Right forelimb (tissue), 1 donor: ENCODE measurements at regions not wholly inside any gene's neighbourhood (a gene's known extent, or its start where the extent isn't known, plus 50 kb on each side); places are given as distances from the start of the nearest gene placed in this dataset.
A peak's percentile ranks its signal among the peaks of the same experiment; 100 is the strongest.

Experiments
- DNase-seq: peaks from one replicate; pipeline ENCODE4 v3.0.0-alpha.2; 2018

DNA sequence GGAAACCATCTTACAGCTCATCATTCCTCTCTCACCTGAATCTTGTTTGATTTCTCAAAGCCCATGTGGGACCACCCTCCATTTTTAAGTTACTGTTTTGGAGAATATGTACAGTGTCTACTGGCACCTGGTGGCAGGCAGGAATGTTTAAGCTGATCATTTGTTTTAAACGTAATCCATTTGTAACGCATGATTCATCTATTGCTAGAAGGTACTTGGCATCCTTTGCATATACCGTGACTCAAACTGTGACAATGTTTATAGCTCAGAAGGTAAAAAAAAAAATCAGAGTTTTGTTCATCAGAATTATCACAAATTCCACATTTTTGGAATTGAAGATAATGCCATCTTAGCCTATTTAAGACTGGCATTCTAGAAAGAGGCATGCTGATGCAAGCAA, 1007.5 kb upstream of the EEF2KMT start:
- DNase-seq, result no peak

DNA sequence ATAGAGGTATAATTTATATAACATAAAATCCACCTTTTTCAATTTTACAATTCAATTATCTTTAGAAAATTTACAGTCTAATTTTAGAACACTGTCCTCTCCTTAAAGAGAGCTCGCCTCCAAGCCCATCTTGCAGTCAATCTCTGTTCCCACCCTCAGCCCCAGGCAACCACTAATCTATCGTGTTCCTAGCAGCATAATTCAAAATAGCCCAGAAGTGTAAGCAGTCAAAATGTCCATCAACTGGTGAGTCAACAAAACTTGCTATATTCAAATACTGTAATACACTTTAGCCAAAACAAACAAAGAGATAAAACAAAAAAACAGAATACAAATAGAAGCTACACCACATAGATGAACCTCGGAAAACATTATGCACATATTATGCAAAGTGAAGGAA, 1006.8 kb upstream of the EEF2KMT start:
- DNase-seq, result no peak

DNA sequence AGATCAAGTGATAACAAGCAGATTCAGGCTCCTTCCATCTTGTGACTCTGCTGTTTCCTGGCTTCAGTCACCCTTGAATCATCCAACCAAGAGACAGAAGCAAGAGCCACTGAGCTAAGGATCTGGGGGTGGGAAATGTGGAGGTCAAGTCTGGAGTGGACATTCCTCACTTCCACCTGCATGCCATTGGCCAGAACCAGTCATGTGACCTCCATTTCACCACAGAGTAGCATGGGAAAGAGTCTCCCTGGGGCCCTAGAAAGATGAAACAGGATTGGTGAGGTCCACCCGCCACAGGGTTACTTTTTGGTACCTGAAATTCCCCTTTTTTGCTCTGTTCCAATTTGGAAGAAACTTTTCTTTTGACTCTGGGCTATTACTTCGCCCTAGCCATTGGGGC, 1006.0 kb upstream of the EEF2KMT start:
- DNase-seq, result no peak

DNA sequence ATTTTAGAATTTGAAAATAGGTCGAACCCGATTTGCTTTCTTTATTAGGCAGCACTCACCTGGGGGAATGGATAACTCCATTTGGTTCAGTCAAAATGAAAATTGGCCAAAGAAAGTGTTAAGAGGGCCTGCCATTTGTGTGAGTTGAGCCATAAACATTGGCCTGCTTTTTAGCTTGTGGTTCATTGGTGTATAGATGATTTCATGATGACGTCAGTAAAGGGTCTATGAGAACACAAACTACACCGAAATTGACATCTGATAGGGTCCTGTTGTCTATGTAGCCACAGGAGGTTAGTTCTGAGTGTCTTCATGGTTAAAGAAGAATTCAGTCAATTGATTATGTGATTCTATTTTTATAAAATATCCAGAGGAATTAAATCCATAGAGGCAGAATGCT, 1001.5 kb upstream of the EEF2KMT start:
- DNase-seq, result no peak

DNA sequence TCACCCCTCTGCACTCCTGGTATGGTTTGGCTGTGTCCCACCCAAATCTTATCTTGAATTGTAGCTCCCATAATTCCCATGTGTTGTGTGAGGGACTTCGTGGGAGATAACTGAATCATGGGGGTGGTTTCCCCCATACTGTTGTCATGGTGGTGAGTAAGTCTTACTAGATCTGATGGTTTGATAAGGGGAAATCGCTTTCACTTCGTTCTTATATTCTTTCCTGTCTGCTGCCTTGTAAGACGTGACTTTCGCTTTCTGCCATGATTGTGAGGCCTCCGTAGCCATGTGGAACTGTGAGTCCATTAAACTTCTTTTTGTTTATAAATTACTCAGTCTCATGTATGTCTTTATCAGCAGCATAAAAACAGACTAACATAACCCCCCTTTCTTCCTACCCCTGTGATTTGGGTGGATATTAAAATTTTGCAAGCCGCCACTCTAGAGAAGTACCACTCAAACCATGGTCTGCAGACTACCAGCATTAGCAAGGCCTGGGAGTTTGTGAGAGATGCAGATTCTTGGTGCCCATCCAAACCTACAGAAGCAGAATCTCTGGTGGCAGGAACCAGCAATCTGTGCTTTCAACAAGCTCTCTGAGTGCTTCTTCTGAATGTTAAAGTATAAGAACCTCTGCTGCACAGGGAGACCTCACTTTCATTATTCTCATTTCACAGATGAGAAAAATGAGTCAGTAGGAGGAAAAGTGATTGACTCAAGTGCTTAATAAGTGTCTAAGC, 999.5 kb upstream of the EEF2KMT start:
- no peak for DNase-seq

DNA sequence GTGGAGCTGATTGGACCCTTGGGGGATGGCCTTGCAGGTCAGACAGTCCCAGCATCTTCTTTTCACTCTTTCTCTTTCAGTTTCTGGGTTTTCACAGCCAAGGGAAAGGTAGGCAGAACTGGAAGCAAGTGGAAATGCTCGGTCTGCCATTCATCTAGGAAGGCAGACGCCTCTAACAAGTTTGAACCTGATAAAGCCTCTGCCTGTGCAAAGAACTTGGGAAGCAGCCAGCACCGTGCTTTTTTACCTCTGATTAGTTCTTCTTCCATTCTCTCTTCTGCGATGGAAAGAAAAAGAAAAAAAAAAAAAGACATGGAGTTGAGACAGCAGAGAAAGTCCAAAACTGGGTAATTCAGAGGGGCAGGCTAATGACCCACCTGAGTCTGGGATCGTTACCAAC, 997.8 kb upstream of the EEF2KMT start:
- no peak for DNase-seq

DNA sequence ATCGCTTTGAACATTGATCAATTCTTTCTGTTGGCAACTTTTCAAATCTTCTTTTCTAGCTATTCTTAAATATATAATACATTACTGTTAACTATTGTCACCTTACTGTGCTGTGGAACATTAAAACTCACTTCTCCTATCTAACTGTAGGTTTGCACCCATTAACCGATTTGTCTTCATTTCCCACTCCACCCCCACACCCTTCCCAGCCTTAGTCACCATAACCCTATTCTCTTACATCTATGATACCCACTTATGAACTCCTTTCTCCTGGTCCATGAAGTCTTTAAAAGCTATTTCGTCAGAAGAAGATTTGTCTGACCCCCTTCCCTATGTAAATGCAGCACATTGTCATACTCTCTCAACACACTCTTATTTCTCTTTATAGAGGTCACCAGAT, 993.4 kb upstream of the EEF2KMT start:
- no peak for DNase-seq

DNA sequence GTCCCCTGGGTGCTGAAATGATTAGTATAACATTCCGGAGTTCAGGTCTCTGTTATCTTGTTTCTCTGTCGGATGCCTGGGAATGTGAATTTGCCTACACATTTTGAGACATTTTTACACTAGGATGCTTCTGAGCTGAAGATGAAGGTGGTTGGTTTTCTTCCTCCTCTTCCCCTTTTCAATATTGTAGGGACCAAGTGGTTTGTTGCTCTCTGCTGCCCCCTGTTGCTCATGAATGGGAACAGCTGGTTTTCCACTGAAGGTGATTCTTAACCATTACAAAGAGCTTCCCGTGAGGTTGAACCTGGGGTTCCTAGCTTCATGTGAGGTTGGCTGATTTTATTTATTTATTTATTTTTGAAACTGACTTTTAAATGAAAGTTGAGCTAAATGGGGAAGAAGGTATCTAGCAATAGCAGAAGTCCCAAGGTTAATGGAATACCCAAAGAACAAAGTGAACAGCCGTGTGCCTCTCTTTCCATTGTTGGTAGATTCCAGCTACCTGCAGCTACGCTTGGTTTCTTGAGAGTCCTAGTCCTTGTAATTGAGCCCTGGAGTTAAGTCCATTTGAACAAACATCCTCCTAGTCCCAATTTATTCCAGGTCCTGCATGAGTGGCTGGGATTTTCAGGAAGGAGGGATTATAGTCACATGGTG, 983.9 kb upstream of the EEF2KMT start:
- DNase-seq, result peak; percentile 46

DNA sequence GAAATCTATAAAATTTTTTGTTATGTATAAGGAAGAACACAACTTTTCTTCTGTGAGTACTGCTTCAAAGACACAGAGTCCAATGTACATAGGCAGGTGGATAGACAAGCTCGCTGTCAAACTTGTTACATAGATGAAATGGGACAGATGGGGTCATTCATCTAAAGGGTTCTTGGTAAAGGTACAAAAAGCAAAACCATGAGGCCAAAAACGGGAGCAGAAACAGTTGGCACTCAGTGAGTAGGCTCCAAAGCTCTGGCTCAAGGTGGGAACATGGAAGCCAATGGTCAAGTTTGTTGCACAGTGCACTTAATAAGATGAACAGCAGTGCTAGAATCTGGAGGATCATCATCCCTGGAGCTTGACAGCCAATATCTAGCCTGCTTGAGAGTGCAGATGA, 979.0 kb upstream of the EEF2KMT start:
- DNase-seq, result no peak

DNA sequence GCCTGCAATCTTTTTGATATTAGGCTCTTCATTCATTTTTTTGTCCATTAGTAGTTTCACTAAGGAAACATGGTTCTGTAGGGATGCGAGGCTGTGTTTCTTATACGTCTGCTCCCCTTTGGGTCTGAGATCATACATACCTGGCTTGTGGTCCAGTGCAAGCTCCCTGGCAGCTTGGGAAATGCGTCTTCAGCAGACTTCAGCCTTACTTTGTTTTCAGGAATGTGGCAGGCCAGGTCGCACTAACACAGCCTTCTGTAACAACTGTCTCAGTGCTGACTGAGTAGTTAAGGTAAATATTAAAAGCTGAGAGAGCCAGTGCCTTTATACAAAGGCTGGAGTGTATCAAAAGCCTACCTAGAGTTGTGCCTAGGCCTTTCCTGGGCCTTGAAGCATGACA, 970.5 kb upstream of the EEF2KMT start:
- DNase-seq, result no peak

DNA sequence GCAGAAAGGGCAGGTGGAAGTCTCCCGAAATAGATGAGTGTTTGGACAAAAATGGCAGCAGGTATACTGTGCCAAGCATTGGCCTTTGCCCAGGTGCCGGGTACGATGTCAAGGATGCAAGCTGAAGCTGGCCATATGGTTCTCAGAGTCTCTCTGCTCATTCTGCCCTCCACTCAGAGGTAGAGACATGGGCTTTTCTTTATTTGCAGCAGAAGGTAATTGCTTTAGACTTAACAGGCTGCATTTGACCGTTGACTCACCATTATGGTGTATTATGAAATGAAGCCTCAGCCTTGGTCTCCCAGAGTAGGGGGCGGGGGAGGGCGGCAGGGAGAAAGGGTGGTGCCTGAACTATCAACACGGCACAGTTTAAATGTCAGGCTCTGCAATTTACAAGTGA, 969.1 kb upstream of the EEF2KMT start:
- no peak for DNase-seq

DNA sequence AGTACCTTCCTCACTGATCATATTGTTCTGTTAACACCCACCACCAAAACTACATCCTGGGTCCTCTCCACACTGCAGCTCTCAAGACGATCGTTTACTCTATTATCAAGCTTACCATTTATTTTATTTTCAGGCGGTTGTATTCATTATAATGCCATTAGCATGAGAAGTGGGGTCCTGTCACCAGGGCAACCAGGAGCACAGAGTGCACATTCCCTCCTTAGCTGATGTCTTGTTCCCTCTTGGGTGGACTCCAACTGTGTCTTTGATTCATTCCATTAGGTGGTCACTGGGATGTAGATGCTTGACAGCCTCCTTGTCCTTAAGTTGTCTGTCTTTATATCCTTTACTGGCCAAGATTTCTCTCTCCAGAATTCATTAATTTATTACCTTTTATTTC, 965.9 kb upstream of the EEF2KMT start:
- DNase-seq, result no peak

DNA sequence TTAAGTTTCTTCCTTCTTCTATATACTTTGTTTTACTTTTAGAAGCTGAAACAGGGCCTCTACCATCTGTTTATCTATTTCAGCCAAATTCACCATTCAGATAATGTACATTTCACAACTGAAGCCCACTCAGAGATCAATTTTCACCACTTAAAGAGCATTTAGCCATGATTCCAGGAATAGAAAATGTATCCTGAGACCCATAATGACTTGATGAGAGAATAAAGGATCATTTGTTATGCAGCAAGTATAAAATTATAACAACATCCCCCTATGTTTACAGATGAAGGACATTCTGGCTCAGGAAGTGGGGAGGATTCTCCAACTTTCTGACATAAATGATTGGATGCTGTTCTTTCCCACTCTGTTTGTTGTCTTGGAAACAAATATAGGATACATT, 962.1 kb upstream of the EEF2KMT start:
- DNase-seq, result no peak

DNA sequence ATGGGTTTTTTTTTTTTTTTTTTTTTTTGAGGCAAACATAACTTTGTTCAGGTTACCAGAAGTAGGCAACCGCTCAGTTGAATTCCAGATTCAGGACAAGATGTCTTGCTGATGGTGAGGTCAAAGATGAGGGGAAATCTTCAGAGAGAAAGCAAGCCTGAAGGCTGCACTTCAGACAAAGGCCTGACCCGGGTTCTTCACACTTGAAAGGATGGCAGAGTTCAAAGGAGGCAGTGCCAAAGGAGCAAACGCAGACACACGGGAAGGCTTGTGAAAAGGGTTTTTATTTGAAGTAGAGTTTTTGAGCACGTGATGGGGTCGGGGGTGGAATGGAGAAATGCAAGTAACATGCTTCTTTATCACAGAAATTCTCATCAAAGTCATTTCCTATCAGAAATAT, 960.2 kb upstream of the EEF2KMT start:
- DNase-seq, result no peak

DNA sequence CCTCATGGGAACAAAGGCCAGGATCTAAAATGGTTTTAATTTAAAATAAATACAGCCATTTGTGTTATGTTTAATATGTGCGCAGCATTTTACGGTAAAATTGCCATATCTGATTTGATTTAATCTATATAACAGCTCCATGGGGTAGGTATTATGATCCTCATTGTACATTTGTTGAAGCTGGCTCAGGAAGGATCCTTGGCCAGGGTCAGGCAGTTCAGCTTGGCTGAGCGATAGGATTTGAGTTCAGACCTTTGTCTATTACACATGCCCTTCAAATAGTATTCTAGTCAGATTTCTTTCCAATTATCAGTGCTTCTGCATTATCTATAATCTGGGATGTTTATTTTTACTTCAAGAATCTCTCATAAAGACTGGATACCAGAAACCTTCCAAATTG, 950.4 kb upstream of the EEF2KMT start:
- DNase-seq, result no peak

DNA sequence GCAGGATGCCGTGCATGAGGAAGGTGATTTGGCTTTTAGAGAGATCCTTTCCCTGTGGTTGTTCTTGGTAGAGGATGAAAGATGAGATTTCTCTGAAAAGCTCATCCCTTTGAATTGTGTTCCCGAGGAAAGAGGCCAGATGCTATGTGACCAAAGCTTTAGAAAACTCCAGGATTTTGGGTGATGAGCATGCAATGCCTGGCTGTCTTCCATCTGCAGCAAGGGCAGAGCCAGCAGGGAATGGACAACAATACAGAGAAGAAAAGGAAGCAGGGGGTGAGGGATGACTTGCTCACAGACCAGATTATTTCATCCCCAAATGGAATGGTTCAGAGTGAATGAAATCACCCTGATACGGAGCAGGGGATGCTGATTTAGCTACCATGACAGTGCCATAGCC, 949.7 kb upstream of the EEF2KMT start:
- DNase-seq, result no peak

DNA sequence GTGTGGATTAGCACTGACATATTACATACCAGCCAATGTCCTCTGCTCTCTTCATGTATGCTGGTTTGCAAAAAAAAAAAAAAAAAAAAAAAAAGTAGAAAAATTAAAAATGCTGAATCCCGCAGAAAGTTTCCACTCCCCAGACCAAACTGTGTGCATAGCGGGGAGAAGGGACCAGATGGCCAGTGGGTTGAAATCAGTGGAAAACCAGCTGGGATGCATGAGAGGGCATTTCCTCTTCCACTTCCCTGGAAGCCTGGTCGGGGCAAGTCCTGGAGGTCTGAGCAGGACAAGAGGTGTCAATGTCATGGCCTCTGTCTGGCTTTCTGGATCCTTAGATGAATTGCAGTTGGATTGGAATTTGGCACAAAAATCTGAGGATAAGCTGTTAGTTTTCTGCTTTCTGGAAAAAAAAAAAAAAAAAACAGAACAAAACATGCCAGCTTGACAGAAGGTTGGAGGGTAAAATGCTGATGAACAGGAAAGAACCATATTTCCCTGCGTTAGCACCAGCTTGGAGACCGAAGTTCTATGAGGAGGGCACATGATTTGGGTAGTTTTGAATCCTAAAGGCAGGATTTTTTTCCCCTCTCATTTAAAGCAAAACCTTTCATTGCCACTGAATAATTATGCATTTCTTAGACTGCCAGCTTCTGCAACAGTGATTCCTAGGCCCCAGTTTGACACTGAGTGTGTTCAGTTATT, 941.5 kb upstream of the EEF2KMT start:
- no peak for DNase-seq

DNA sequence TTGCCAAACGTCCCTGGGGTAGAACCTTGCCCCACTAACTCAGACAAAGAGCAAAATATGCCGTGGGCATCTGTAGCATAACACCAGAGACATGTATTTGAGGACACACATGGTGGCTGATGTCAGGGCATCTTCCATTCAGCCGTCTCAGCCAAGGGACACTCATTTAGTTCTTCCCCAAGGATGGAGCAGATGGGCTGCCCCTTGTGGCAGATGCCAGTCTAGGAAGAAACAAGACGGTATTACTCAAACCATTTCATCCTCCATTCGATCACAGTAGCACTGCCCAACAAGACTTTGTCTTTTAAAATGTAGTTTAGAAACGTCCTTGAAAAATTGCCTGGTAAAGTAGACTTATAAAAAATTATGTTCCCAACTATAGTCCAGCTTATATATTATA, 937.6 kb upstream of the EEF2KMT start:
- DNase-seq, result no peak

DNA sequence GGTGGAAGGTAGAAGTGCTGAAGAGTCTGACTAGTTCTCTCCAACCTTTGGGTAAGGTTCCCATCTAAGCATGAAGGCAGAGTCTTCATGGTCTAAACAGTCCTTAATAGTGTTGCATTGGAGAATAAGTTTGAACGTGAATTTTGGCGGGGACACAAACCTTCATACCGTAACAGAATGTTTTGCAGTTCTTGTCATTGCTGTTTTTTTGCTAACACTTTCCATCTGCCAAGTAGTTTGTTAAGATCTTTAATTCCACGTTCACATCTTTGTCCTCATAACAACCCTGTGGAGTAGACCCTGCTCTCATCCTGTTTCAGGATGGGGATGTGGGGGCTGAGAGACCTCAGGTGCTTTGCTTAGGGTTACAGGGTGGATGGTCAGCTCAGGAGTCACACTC, 936.9 kb upstream of the EEF2KMT start:
- no peak for DNase-seq

DNA sequence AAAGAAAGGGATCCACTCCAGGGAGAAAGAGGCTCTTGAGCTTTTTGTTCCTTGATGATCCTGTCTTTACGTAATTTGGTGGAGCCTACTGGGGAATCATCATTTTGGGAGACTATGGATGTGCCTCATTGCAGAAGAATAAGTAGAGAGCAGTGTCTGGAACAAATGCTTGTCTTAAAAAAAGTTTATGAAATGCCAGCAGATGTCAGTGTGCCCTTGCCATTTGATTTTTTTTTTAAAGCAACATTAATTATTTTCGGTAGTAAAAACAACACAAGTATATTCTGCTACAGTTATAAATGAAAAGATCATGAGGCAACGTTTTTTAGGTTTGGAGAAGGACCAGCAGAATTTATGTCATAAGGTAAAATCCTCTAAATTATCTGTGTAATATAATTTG, 934.8 kb upstream of the EEF2KMT start:
- DNase-seq, result no peak

DNA sequence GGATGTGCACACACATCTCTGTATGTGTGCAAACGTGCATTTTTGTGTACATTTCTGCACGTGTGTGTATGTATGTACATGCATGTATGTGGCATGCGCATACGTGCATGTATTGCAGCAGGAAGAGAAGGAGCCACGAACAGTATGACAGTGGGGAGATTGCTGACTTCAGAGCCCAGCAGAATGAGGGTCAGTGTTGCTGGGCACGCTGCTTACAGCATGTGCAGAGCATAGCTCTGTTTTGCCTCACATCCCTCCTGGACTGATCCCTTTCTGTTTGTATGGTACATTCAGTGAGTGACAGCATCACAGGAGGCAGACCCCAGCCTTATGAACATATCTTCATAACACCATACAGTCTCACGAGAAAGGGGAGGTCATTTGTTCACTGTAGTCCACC, 934.0 kb upstream of the EEF2KMT start:
- DNase-seq, result no peak

DNA sequence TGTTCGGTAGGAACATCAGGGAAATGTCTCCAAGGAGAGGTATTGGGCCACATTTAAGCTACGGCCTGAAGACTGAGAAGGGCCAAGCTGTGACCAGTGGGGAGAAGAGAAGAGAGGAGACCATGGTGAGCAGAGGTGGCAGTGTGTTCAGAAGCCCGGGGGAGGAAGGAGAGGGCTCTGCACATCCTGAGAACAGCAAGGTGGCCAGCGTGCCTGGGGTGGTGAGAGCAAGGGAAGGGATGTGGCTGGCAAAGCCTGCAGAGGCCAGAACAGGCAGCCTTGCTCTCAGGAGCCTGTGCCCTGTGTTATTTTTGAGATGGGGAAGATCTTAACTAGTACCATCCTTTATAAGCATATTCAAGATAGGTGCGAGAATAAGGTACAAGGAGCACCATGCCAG, 933.5 kb upstream of the EEF2KMT start:
- DNase-seq, result no peak

DNA sequence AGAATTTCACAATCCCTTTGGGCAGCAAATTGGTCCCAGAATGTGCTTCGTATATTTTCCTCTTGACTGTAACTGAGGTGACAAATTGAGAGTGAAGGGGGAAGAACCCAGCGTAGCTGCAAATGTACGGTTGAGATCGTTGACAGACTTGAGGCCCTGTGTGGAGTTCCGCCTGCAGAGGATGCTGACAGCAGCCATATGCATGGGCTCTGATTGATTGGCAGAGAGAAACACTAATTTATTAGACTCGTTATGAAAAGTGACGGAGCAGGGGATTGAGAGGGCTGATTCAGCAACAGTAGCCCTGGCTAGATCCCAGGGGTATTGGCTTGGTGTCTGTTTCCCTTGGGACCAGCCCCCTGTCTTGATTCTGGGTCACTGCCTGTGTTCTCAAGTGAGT, 930.1 kb upstream of the EEF2KMT start:
- DNase-seq, result no peak

DNA sequence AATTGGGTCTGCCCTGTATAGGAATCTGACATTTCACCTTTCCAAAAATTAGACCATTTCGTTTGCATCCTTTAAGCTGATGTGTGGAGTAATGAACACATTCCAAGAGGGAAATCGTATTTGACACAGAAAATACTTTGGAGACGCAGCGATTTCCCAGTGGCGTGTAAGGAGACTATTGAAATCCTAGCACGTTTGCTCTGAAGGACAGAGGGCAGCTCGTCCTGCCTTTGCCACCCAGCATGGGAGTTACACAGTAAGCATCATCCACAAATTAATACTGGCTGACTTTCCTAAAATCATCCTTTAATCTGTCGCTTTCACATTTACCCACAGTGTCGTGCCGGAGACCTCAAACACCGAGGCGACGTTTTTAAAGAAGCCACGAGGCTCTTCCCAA, 925.9 kb upstream of the EEF2KMT start:
- DNase-seq, result no peak
